ENCODE measurements at regions not wholly inside any gene's neighbourhood (a gene's known extent, or its start where the extent isn't known, plus 50 kb on each side); places are given as distances from the start of the nearest gene placed in this dataset.

GRCh38 chr2:52686935-52687334 is 1080.7 kb upstream of the CHAC2 start:
- TF ChIP-seq CTCF (IDR thresholded peaks at IDR 0.05): no peak
- no peak for TF ChIP-seq POLR2A (IDR thresholded peaks at IDR 0.05)
- WGBS, 2 donors: 84 to 88% methylated on average over 2 of the region's 2 CpGs
- H3K4me3 ChIP-seq (ENCODE audit: low read depth, poor library complexity, severe bottlenecking): no peak overlapping the region
- intact Hi-C loops (cut with DNase I; ENCODE audit: low total_unique reads): no loop called here
- DNase-seq (ENCODE audit: low spot score in 2 of 2): no peak

GRCh38 chr2:52676056-52676455 is 1091.5 kb upstream of the CHAC2 start:
- TF ChIP-seq POLR2A (IDR thresholded peaks at IDR 0.05): no peak
- TF ChIP-seq CTCF (IDR thresholded peaks at IDR 0.05): no peak
- H3K4me3 ChIP-seq (ENCODE audit: low read depth, poor library complexity, severe bottlenecking): no peak overlapping the region
- WGBS, 2 donors: 81 to 84% methylated on average over 2 of the region's 2 CpGs
- intact Hi-C loops (cut with DNase I; ENCODE audit: low total_unique reads): no loop called here
- DNase-seq (ENCODE audit: low spot score in 2 of 2): no peak

- intact Hi-C loops (cut with DNase I; ENCODE audit: low total_unique reads): no loop called here
- WGBS, 2 donors: 67 to 82% methylated on average over 1 of the region's 1 CpG
- TF ChIP-seq CTCF (IDR thresholded peaks at IDR 0.05) (no peak), POLR2A (IDR thresholded peaks at IDR 0.05) (no peak)
- no peak for DNase-seq (ENCODE audit: low spot score in 2 of 2)
- no peak overlapping the region for H3K4me3 ChIP-seq (ENCODE audit: low read depth, poor library complexity, severe bottlenecking)
Measured at GRCh38 chr2:52668724-52669123, 1098.9 kb upstream of the CHAC2 start.

GRCh38 chr2:52659546-52659945 is 1108.1 kb upstream of the CHAC2 start:
- TF ChIP-seq POLR2A (IDR thresholded peaks at IDR 0.05) (no peak), CTCF (IDR thresholded peaks at IDR 0.05) (no peak)
- intact Hi-C loops (cut with DNase I; ENCODE audit: low total_unique reads): no loop called here

GRCh38 chr2:52658598-52658997 is 1109.0 kb upstream of the CHAC2 start:
- WGBS, 2 donors: 0 to 29% methylated on average over 1 of the region's 1 CpG
- no peak for DNase-seq (ENCODE audit: low spot score in 2 of 2)
- TF ChIP-seq POLR2A (IDR thresholded peaks at IDR 0.05) (no peak), CTCF (IDR thresholded peaks at IDR 0.05) (no peak)
- intact Hi-C loops (cut with DNase I; ENCODE audit: low total_unique reads): no loop called here
- H3K4me3 ChIP-seq (ENCODE audit: low read depth, poor library complexity, severe bottlenecking): no peak overlapping the region

More at GRCh38 chr2:52659546-52659945, 1108.1 kb upstream of the CHAC2 start:
- H3K4me3 ChIP-seq (ENCODE audit: low read depth, poor library complexity, severe bottlenecking): no peak overlapping the region
- 82 to 85% methylated on average over 3 of the region's 3 CpGs for WGBS, 2 donors
- DNase-seq (ENCODE audit: low spot score in 2 of 2): no peak

- WGBS, 2 donors: 75 to 80% methylated on average over 2 of the region's 2 CpGs
Measured at GRCh38 chr2:52639692-52640091, 1127.9 kb upstream of the CHAC2 start.

More at GRCh38 chr2:52639692-52640091, 1127.9 kb upstream of the CHAC2 start:
- no peak for DNase-seq (ENCODE audit: low spot score in 2 of 2)
- intact Hi-C loops (cut with DNase I; ENCODE audit: low total_unique reads): no loop called here
- no peak for TF ChIP-seq CTCF (IDR thresholded peaks at IDR 0.05)
- TF ChIP-seq POLR2A (IDR thresholded peaks at IDR 0.05): no peak
- no peak overlapping the region for H3K4me3 ChIP-seq (ENCODE audit: low read depth, poor library complexity, severe bottlenecking)

Measured in lower leg skin (tissue), 4 donors.